Thyroid gland (tissue), 4 donors: ENCODE measurements at regions not wholly inside any gene's neighbourhood (a gene's known extent, or its start where the extent isn't known, plus 50 kb on each side); places are given as distances from the start of the nearest gene placed in this dataset.

Source experiments
- POLR2A ChIP-seq, 2 donors: fragments of 450-650 bp; IDR thresholded peaks; one replicate each; pipeline ENCODE4 v1.6.1; 2017; ENCODE audit warnings: antibody characterized with exemption in 2 of 2, mild to moderate bottlenecking in 2 of 2, moderate library complexity in 1 of 2
- TF ChIP-seq, protein P1 (sequence below), 6 experiments: fragments of 200-600 bp in 3 of 6; fragments of 450-650 bp in 3 of 6; sonication (generic) in 3 of 6; IDR thresholded peaks; one replicate each; pipeline ENCODE4 v1.5.1; 2016 to 2019; ENCODE audit warnings: antibody characterized with exemption in 6 of 6, mild to moderate bottlenecking in 2 of 6, inconsistent platforms in 1 of 6, moderate library complexity in 1 of 6

DNA sequence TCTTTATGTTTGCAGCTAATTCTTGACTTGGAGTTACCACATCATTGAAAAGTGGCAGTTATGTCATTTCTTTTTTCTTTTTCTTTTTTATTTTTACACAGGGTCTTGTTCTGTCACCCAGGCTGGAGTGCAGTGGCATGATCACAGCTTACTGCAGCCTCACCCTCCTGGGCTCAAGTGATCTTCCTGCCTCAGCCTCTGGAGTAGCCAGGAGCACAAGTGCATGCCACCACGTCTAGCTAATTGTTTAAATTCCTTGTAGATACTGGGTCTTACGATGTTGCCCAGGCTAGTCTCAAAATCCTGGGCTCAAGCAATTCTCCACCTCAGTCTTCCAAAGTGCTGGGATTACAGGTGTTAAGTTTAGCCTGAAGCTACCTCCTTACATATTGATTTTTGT, 52.1 kb upstream of the KANK4 start:
- TF ChIP-seq, protein P1, sequence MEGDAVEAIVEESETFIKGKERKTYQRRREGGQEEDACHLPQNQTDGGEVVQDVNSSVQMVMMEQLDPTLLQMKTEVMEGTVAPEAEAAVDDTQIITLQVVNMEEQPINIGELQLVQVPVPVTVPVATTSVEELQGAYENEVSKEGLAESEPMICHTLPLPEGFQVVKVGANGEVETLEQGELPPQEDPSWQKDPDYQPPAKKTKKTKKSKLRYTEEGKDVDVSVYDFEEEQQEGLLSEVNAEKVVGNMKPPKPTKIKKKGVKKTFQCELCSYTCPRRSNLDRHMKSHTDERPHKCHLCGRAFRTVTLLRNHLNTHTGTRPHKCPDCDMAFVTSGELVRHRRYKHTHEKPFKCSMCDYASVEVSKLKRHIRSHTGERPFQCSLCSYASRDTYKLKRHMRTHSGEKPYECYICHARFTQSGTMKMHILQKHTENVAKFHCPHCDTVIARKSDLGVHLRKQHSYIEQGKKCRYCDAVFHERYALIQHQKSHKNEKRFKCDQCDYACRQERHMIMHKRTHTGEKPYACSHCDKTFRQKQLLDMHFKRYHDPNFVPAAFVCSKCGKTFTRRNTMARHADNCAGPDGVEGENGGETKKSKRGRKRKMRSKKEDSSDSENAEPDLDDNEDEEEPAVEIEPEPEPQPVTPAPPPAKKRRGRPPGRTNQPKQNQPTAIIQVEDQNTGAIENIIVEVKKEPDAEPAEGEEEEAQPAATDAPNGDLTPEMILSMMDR (IDR thresholded peaks at IDR 0.05), result no peak
- TF ChIP-seq POLR2A (IDR thresholded peaks at IDR 0.05), result no peak
